NCI-H1417 (cell line): ENCODE measurements at regions not wholly inside any gene's neighbourhood (a gene's known extent, or its start where the extent isn't known, plus 50 kb on each side); places are given as distances from the start of the nearest gene placed in this dataset.

Source experiments
- DNase-seq, 3 experiments: peaks; one replicate each; lab custom pipeline; 2025; lab: John Stamatoyannopoulos, UW

- DNase-seq, result no peak
These were observed 508.2 kb downstream of the ACTL7B start for GRCh38 chr9:108347463-108348188.

GRCh38 chr9:108345826-108346225, 510.0 kb downstream of the ACTL7B start:
- DNase-seq, result no peak

GRCh38 chr9:108339251-108339650, 516.5 kb downstream of the ACTL7B start:
- no peak for DNase-seq

- no peak for DNase-seq
These were observed 519.2 kb downstream of the ACTL7B start for GRCh38 chr9:108336575-108336974.

GRCh38 chr9:108333530-108333983, 522.2 kb downstream of the ACTL7B start:
- DNase-seq, result peak in 1 of 3 experiments; percentile 20

GRCh38 chr9:108331596-108331995, 524.2 kb downstream of the ACTL7B start:
- no peak for DNase-seq

GRCh38 chr9:108325406-108325805, 530.4 kb downstream of the ACTL7B start:
- no peak for DNase-seq

GRCh38 chr9:108323615-108324014, 532.2 kb downstream of the ACTL7B start:
- DNase-seq, result no peak

- peak in 1 of 3 experiments; percentile 36 for DNase-seq
These were observed 533.3 kb downstream of the ACTL7B start for GRCh38 chr9:108322326-108323098.

- no peak for DNase-seq
These were observed 539.2 kb downstream of the ACTL7B start for GRCh38 chr9:108316630-108317029.

- no peak for DNase-seq
These were observed 539.7 kb downstream of the ACTL7B start for GRCh38 chr9:108316066-108316465.

- DNase-seq, result no peak
These were observed 544.0 kb downstream of the ACTL7B start for GRCh38 chr9:108311745-108312144.

GRCh38 chr9:108310202-108310601, 545.6 kb downstream of the ACTL7B start:
- no peak for DNase-seq

GRCh38 chr9:108300306-108301287, 555.2 kb downstream of the ACTL7B start:
- DNase-seq, result no peak

- no peak for DNase-seq
These were observed 558.7 kb downstream of the ACTL7B start for GRCh38 chr9:108297073-108297472.

- no peak for DNase-seq
These were observed 559.7 kb downstream of the ACTL7B start for GRCh38 chr9:108296056-108296455.

GRCh38 chr9:108291586-108291932, 564.2 kb downstream of the ACTL7B start:
- no peak for DNase-seq

GRCh38 chr9:108290839-108291585, 564.8 kb downstream of the ACTL7B start:
- DNase-seq, result no peak

GRCh38 chr9:108286638-108287206, 569.1 kb downstream of the ACTL7B start:
- DNase-seq, result no peak

- DNase-seq, result no peak
These were observed 572.1 kb downstream of the ACTL7B start for GRCh38 chr9:108283696-108284095.

- DNase-seq, result no peak
These were observed 572.9 kb downstream of the ACTL7B start for GRCh38 chr9:108282872-108283271.
